Stomach (tissue), 8 donors: ENCODE measurements at regions not wholly inside any gene's neighbourhood (a gene's known extent, or its start where the extent isn't known, plus 50 kb on each side); places are given as distances from the start of the nearest gene placed in this dataset.

ENCODE experiments used
- DNase-seq, 2 donors: peaks; one replicate each; pipeline versions ENCODE4 v3.0.0 to v3.0.0-alpha.2; 2013 to 2019
- H3K27ac ChIP-seq, 5 donors: fragments of 200-600 bp in 4 of 5; sonication (generic) in 4 of 5; one replicate each; pipeline ENCODE4 v1.5.1; 2013 to 2019; ENCODE audit warnings: mild to moderate bottlenecking in 1 of 5, moderate library complexity in 1 of 5
- H3K27me3 ChIP-seq, 3 donors: fragments of 200-600 bp; sonication (generic); one replicate each; pipeline ENCODE4 v1.5.1; 2017 to 2019; ENCODE audit warnings: mixed run types in 1 of 3
- H3K36me3 ChIP-seq, 4 donors: fragments of 200-600 bp; sonication (generic); 1 replicate in 3 of 4; 2 replicates in 1 of 4; pipeline ENCODE4 v1.5.1; 2016 to 2019
- H3K4me1 ChIP-seq, 4 donors: fragments of 200-600 bp; sonication (generic); one replicate each; pipeline ENCODE4 v1.5.1; 2016 to 2019
- H3K4me3 ChIP-seq, 4 donors: fragments of 200-600 bp; sonication (generic) in 3 of 4; one replicate each; pipeline ENCODE4 v1.5.1; 2016 to 2019; ENCODE audit warnings: mild to moderate bottlenecking in 1 of 4
- H3K9me3 ChIP-seq, 4 donors: fragments of 200-600 bp; sonication (generic); one replicate each; pipeline ENCODE4 v1.5.1; 2016 to 2019
- EP300 ChIP-seq: sonication (generic); formaldehyde crosslinking; IDR thresholded peaks from one replicate; pipeline ENCODE4 v1.6.1; 2017; ENCODE audit warnings: antibody characterized with exemption
- POLR2A ChIP-seq, 4 donors: fragments of 450-650 bp; IDR thresholded peaks; one replicate each; pipeline ENCODE4 v1.6.1; 2016; ENCODE audit warnings: antibody characterized with exemption in 4 of 4, control low read depth in 2 of 4, mild to moderate bottlenecking in 1 of 4, moderate library complexity in 1 of 4
- POLR2AphosphoS5 ChIP-seq, 3 donors: sonication (generic); formaldehyde crosslinking; IDR thresholded peaks; one replicate each; pipeline ENCODE4 v1.6.1; 2016; ENCODE audit warnings: antibody characterized with exemption in 3 of 3
- WGBS, 5 donors: extraction: QIAGEN DNeasy Blood & Tissue Kit in 3 of 5; methylation state at CpG; one replicate each; pipeline versions ENCODE4 v1.1.5 to v1.1.7; 2013 to 2018; 5-methylcytosine and 5-hydroxymethylcytosine counted together
- intact Hi-C: fragments of 100-400 bp; cut with DNase I; formaldehyde crosslinking; loops from one replicate; pipeline ENCODE4 v1.15.1; 2023; ENCODE audit warnings: low total_unique reads
- TF ChIP-seq, protein P1 (sequence below), 7 experiments: fragments of 450-650 bp in 4 of 7; fragments of 200-600 bp in 3 of 7; sonication (generic) in 3 of 7; IDR thresholded peaks; one replicate each; pipeline ENCODE4 v1.5.1; 2016 to 2019; ENCODE audit warnings: antibody characterized with exemption in 7 of 7, control low read depth in 2 of 7, mild to moderate bottlenecking in 1 of 7
- donor health status: healthy with polysubstance abuse.
- donor health status: Bipolar disorder and iron deficiency.
- donor health status: healthy.

GRCh38 chr2:120430957-120431356 lies 85.0 kb downstream of the INHBB start:
- Histone ChIP-seq H3K4me3 (no peak overlapping the region), H3K9me3 (no peaks in the 10 kb centered on the region), H3K27me3 (peaks cover 0 to 22% (median 0%) of the 10 kb centered on the region in 3 donors), H3K4me1 (no peaks in the 10 kb centered on the region), H3K36me3 (no peaks in the 10 kb centered on the region), H3K27ac (no peak overlapping the region)
- 81 to 91% (median 90%) methylated on average over 5 to 6 of the region's 6 CpGs for WGBS, 5 donors
- no peak for TF ChIP-seq POLR2AphosphoS5 (IDR thresholded peaks at IDR 0.05)
- no peak for TF ChIP-seq EP300
- TF ChIP-seq, protein P1, sequence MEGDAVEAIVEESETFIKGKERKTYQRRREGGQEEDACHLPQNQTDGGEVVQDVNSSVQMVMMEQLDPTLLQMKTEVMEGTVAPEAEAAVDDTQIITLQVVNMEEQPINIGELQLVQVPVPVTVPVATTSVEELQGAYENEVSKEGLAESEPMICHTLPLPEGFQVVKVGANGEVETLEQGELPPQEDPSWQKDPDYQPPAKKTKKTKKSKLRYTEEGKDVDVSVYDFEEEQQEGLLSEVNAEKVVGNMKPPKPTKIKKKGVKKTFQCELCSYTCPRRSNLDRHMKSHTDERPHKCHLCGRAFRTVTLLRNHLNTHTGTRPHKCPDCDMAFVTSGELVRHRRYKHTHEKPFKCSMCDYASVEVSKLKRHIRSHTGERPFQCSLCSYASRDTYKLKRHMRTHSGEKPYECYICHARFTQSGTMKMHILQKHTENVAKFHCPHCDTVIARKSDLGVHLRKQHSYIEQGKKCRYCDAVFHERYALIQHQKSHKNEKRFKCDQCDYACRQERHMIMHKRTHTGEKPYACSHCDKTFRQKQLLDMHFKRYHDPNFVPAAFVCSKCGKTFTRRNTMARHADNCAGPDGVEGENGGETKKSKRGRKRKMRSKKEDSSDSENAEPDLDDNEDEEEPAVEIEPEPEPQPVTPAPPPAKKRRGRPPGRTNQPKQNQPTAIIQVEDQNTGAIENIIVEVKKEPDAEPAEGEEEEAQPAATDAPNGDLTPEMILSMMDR (IDR thresholded peaks at IDR 0.05), result no peak
- no peak for TF ChIP-seq POLR2A (IDR thresholded peaks at IDR 0.05)
- intact Hi-C loops, result no loop called here
- DNase-seq, result no peak

- Histone ChIP-seq H3K36me3 (no peaks in the 10 kb centered on the region), H3K4me1 (no peaks in the 10 kb centered on the region), H3K4me3 (no peak overlapping the region), H3K27ac (no peak overlapping the region), H3K9me3 (no peaks in the 10 kb centered on the region), H3K27me3 (peaks cover 0 to 23% (median 0%) of the 10 kb centered on the region in 3 donors)
- DNase-seq, result no peak
- 86 to 91% (median 88%) methylated on average over 17 to 20 of the region's 20 CpGs for WGBS, 5 donors
- intact Hi-C loops, result no loop called here
- no peak for TF ChIP-seq POLR2AphosphoS5 (IDR thresholded peaks at IDR 0.05)
- TF ChIP-seq EP300, result no peak
- no peak for TF ChIP-seq POLR2A (IDR thresholded peaks at IDR 0.05)
- TF ChIP-seq, protein P1 (IDR thresholded peaks at IDR 0.05), result no peak
These were observed 85.7 kb downstream of the INHBB start for GRCh38 chr2:120431386-120432292.

DNA sequence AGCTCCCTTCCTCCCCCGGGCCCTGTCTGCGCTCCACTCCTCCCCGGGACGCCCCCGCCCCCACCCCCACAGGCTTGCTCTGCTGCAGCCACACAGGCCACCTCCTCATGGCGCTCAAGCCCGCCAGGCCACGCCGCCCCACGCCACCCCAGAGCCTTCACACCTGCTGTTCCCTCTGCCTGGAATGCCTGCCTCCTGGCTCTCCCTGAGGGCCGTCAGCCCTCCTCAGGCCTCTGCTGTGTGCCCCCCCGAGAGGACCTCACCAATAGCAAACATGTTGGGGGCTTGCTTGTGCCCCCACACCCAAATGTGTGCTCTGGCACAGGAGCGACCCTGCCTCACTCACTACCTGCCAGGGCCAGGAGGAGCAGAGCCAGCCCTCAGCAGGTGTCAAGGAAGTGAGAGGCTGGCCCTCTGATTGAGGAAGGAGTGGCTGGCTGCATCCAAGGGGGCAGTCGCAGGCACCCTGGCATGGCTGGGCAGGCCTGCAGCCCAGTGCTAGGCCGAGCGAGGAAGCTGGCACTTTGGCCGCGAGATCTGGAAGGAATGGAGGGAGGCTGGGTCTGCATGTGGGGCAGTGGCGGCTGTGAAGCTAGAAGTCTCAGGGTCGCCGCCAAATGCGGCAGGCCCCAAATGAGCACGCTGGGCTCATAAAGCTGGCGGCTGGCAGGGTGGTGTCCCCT lies 86.5 kb downstream of the INHBB start:
- Histone ChIP-seq H3K36me3 (no peaks in the 10 kb centered on the region), H3K4me3 (no peak overlapping the region), H3K9me3 (no peaks in the 10 kb centered on the region), H3K27me3 (peaks cover 0 to 25% (median 0%) of the 10 kb centered on the region in 3 donors), H3K4me1 (no peaks in the 10 kb centered on the region), H3K27ac (no peak overlapping the region)
- TF ChIP-seq, protein P1 (IDR thresholded peaks at IDR 0.05), result no peak
- TF ChIP-seq POLR2AphosphoS5 (IDR thresholded peaks at IDR 0.05) (no peak), EP300 (no peak)
- DNase-seq, result no peak
- intact Hi-C loops, result no loop called here
- 90 to 96% (median 92%) methylated on average over 21 to 24 of the region's 24 CpGs for WGBS, 5 donors

DNA sequence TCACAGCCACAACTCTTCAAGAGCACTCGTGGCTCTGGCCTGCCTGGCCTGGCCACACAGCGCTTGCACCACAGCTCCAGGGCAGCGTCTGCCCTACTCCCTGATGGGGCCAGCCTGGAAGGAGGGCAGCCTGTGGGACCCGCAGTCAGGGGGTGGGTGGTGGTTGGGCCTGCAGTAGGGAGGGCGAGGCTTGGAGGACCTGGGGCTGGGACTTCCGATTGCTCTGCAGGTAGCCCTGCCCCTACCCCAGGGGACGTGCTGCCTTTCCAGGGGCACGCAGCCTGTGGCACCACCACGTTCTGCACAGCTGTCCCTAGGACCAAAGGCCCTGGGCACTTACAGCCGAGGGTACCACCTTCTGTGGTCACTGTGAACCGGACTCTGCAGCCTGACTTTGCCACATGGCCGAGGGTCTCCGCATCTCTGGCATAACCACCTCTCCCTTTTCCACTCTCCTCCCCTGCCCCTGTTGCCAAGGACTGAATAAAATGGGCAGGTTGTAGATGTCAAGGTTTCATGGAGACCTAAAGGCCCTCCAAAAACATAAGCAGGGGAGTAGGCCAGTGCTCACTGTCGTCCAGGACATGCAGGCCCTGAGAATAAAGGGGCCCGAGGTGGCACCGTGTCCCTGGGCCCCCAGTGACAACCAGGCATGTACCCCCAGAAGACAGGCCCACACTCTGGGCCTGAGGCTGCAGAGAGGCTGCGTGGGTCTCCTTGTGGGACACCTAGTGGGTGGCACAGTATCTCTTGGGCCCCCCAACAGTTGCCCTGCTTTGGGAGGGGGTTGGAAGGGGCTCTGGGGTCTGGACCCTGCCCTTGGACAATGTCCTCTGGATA lies 87.3 kb downstream of the INHBB start:
- TF ChIP-seq POLR2AphosphoS5 (IDR thresholded peaks at IDR 0.05) (no peak), POLR2A (IDR thresholded peaks at IDR 0.05) (no peak), EP300 (no peak)
- TF ChIP-seq, protein P1 (IDR thresholded peaks at IDR 0.05), result no peak
- H3K4me1 ChIP-seq, result no peaks in the 10 kb centered on the region
- H3K27me3 ChIP-seq, result peaks cover 0 to 32% (median 0%) of the 10 kb centered on the region in 3 donors
- WGBS, 5 donors, result 89 to 92% (median 91%) methylated on average over 9 to 17 of the region's 17 CpGs
- H3K27ac ChIP-seq, result no peak overlapping the region
- H3K9me3 ChIP-seq, result no peaks in the 10 kb centered on the region
- DNase-seq, result no peak
- H3K4me3 ChIP-seq, result no peak overlapping the region
- intact Hi-C loops, result no loop called here
- H3K36me3 ChIP-seq, result no peaks in the 10 kb centered on the region
